WTC11 (cell line): ENCODE measurements at regions not wholly inside any gene's neighbourhood (a gene's known extent, or its start where the extent isn't known, plus 50 kb on each side); places are given as distances from the start of the nearest gene placed in this dataset.

Experiments used
- ATAC-seq: fragments of 200-7000 bp; cut with Tn5 transposase; 2 replicates; pipeline ENCODE4 v1.10.0; 2021; ENCODE audit warnings: mild to moderate bottlenecking, moderate library complexity
- CTCF ChIA-PET: fragments of 300-600 bp; sonication (Branson Sonifier 250); formaldehyde crosslinking; loops from one replicate; lab custom pipeline; 2021; ENCODE audit warnings: antibody characterized with exemption; lab: Charles Lee
- POLR2A ChIA-PET: fragments of 350-600 bp; sonication (Branson Sonifier 250); formaldehyde crosslinking; loops from one replicate; lab custom pipeline; 2021; ENCODE audit warnings: antibody characterized with exemption; lab: Charles Lee
- DNase-seq: peaks from one replicate; pipeline ENCODE4 v3.0.0; 2021; ENCODE audit warnings: low spot score
- H3K27ac Mint-ChIP-seq: 2 replicates; pipeline ENCODE4 v1.8.0; 2021; ENCODE audit warnings: mixed read lengths
- H3K27me3 Mint-ChIP-seq: 2 replicates; pipeline ENCODE4 v1.8.0; 2021; ENCODE audit warnings: low read depth, mild to moderate bottlenecking, moderate library complexity, mixed read lengths
- H3K36me3 Mint-ChIP-seq: 2 replicates; pipeline ENCODE4 v1.8.0; 2021; ENCODE audit warnings: mixed read lengths
- H3K4me1 Mint-ChIP-seq: 2 replicates; pipeline ENCODE4 v1.8.0; 2022; ENCODE audit warnings: mixed read lengths
- H3K4me3 Mint-ChIP-seq: 2 replicates; pipeline ENCODE4 v1.8.0; 2021; ENCODE audit warnings: mild to moderate bottlenecking, moderate library complexity, mixed read lengths
- H3K9me3 Mint-ChIP-seq: 2 replicates; pipeline ENCODE4 v1.8.0; 2021; ENCODE audit warnings: mixed read lengths
- ETV6 ChIP-seq: sonication (generic); formaldehyde crosslinking; IDR thresholded peaks from 2 replicates; pipeline ENCODE4 v1.8.1; 2022; ENCODE audit warnings: mild to moderate bottlenecking, missing genetic modification reagents
- FOXP1 ChIP-seq: sonication (generic); formaldehyde crosslinking; IDR thresholded peaks from 2 replicates; pipeline ENCODE4 v1.8.0; 2022; ENCODE audit warnings: missing genetic modification reagents, mild to moderate bottlenecking, moderate library complexity, borderline replicate concordance
- GTF2I ChIP-seq: fragments of 250-450 bp; sonication (Bioruptor Pico); conservative IDR thresholded peaks from 2 replicates; pipeline ENCODE4 v1.4.0; 2021; ENCODE audit warnings: mild to moderate bottlenecking
- HMGA2 ChIP-seq: fragments of 250-450 bp; sonication (Bioruptor Pico); IDR thresholded peaks from 2 replicates; pipeline ENCODE4 v1.4.0; 2021; ENCODE audit warnings: mild to moderate bottlenecking, moderate library complexity
- JUN ChIP-seq: sonication (generic); formaldehyde crosslinking; IDR thresholded peaks from 2 replicates; pipeline ENCODE4 v1.8.0; 2023; ENCODE audit warnings: mild to moderate bottlenecking, missing genetic modification reagents
- MXD4 ChIP-seq: fragments of 250-450 bp; sonication (Bioruptor Pico); IDR thresholded peaks from 2 replicates; pipeline ENCODE4 v1.8.0; 2021; ENCODE audit warnings: mild to moderate bottlenecking, moderate library complexity, borderline replicate concordance
- NR1H2 ChIP-seq: sonication (generic); formaldehyde crosslinking; IDR thresholded peaks from 2 replicates; pipeline ENCODE4 v1.9.0; 2021; ENCODE audit warnings: mild to moderate bottlenecking, moderate library complexity, missing genetic modification reagents
- RELA ChIP-seq: sonication (generic); formaldehyde crosslinking; IDR thresholded peaks from 2 replicates; pipeline ENCODE4 v1.8.1; 2022; ENCODE audit warnings: missing genetic modification reagents, mild to moderate bottlenecking, borderline replicate concordance
- RORB ChIP-seq: fragments of 250-450 bp; sonication (Bioruptor Pico); IDR thresholded peaks from 2 replicates; pipeline ENCODE4 v1.9.0; 2021; ENCODE audit warnings: mild to moderate bottlenecking
- SOX15 ChIP-seq: fragments of 250-450 bp; sonication (Bioruptor Pico); IDR thresholded peaks from 2 replicates; pipeline ENCODE4 v1.9.0; 2021; ENCODE audit warnings: mild to moderate bottlenecking
- TEAD4 ChIP-seq: sonication (generic); formaldehyde crosslinking; IDR thresholded peaks from 2 replicates; pipeline ENCODE4 v1.8.0; 2022; ENCODE audit warnings: mild to moderate bottlenecking, missing genetic modification reagents
- ZBTB21 ChIP-seq: sonication (generic); formaldehyde crosslinking; IDR thresholded peaks from 2 replicates; pipeline ENCODE4 v1.8.1; 2023; ENCODE audit warnings: mild to moderate bottlenecking, missing genetic modification reagents, borderline replicate concordance
- ZNF138 ChIP-seq: sonication (generic); formaldehyde crosslinking; conservative IDR thresholded peaks from 2 replicates; pipeline ENCODE4 v1.8.1; 2022; ENCODE audit warnings: mild to moderate bottlenecking, moderate library complexity, missing genetic modification reagents
- ZNF219 ChIP-seq: sonication (generic); formaldehyde crosslinking; IDR thresholded peaks from 2 replicates; pipeline ENCODE4 v1.8.0; 2023; ENCODE audit warnings: missing genetic modification reagents, mild to moderate bottlenecking, borderline replicate concordance
- TF ChIP-seq, protein P1 (sequence below): sonication (generic); formaldehyde crosslinking; IDR thresholded peaks from 2 replicates; pipeline ENCODE4 v1.8.0; 2022; ENCODE audit warnings: mild to moderate bottlenecking, missing genetic modification reagents
- TF ChIP-seq, protein P2 (sequence below): fragments of 250-450 bp; sonication (Bioruptor Pico); IDR thresholded peaks from 2 replicates; pipeline ENCODE4 v1.9.0; 2021; ENCODE audit warnings: mild to moderate bottlenecking
- TF ChIP-seq, protein P3 (sequence below): sonication (generic); formaldehyde crosslinking; IDR thresholded peaks from 2 replicates; pipeline ENCODE4 v1.8.1; 2022; ENCODE audit warnings: missing genetic modification reagents, borderline replicate concordance
- TF ChIP-seq, protein P4 (sequence below): sonication (generic); formaldehyde crosslinking; IDR thresholded peaks from 2 replicates; pipeline ENCODE4 v1.8.1; 2022; ENCODE audit warnings: mild to moderate bottlenecking, missing genetic modification reagents, moderate library complexity, borderline replicate concordance
- TF ChIP-seq, protein P5 (sequence below): sonication (generic); formaldehyde crosslinking; IDR thresholded peaks from 2 replicates; pipeline ENCODE4 v1.8.0; 2022; ENCODE audit warnings: mild to moderate bottlenecking, missing genetic modification reagents

DNA sequence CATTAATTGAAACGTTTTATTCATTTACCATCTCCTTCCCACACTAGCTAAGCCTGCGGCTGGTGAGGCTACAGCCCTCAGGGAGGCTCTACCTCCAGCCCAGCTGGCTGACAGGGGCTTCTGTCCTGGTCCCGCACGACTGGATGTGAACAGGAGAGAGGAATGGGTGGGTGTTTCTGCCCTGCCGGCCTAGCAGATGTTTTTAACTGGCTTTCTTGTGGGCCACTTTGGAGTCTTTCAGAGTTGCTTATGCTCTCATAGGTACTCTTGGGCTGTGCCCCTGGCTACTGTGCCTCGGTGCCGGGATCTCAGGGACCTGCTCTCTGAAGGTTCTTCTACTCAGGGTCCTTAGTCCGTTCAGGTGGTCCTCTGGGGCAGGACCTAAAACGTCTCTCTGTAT is 184.3 kb upstream of the TWIST2 start:
- ATAC-seq: no peak
- peaks cover 5% of the 10 kb centered on the region for H3K27me3 Mint-ChIP-seq
- ChIA-PET POLR2A (no interaction called here), CTCF (no interaction called here)
- TF ChIP-seq JUN (no peak), RELA (CRISPR knock-in tag) (no peak), FOXP1 (CRISPR knock-in tag) (no peak), SOX15 (CRISPR knock-in tag) (no peak), GTF2I (CRISPR knock-in tag) (no peak), NR1H2 (CRISPR knock-in tag) (no peak), HMGA2 (no peak)
- TF ChIP-seq, protein P1, sequence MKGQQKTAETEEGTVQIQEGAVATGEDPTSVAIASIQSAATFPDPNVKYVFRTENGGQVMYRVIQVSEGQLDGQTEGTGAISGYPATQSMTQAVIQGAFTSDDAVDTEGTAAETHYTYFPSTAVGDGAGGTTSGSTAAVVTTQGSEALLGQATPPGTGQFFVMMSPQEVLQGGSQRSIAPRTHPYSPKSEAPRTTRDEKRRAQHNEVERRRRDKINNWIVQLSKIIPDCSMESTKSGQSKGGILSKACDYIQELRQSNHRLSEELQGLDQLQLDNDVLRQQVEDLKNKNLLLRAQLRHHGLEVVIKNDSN (CRISPR knock-in tag): no peak
- TF ChIP-seq, protein P2, sequence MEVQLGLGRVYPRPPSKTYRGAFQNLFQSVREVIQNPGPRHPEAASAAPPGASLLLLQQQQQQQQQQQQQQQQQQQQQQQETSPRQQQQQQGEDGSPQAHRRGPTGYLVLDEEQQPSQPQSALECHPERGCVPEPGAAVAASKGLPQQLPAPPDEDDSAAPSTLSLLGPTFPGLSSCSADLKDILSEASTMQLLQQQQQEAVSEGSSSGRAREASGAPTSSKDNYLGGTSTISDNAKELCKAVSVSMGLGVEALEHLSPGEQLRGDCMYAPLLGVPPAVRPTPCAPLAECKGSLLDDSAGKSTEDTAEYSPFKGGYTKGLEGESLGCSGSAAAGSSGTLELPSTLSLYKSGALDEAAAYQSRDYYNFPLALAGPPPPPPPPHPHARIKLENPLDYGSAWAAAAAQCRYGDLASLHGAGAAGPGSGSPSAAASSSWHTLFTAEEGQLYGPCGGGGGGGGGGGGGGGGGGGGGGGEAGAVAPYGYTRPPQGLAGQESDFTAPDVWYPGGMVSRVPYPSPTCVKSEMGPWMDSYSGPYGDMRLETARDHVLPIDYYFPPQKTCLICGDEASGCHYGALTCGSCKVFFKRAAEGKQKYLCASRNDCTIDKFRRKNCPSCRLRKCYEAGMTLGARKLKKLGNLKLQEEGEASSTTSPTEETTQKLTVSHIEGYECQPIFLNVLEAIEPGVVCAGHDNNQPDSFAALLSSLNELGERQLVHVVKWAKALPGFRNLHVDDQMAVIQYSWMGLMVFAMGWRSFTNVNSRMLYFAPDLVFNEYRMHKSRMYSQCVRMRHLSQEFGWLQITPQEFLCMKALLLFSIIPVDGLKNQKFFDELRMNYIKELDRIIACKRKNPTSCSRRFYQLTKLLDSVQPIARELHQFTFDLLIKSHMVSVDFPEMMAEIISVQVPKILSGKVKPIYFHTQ (CRISPR knock-in tag): no peak
- no peak for DNase-seq
- H3K9me3 Mint-ChIP-seq: peaks cover 36% of the 10 kb centered on the region
- no peak overlapping the region for H3K4me3 Mint-ChIP-seq
- no peak overlapping the region for H3K27ac Mint-ChIP-seq
- H3K36me3 Mint-ChIP-seq: no peaks in the 10 kb centered on the region; the same call in 1 of the 2 replicates
- no peaks in the 10 kb centered on the region for H3K4me1 Mint-ChIP-seq

DNA sequence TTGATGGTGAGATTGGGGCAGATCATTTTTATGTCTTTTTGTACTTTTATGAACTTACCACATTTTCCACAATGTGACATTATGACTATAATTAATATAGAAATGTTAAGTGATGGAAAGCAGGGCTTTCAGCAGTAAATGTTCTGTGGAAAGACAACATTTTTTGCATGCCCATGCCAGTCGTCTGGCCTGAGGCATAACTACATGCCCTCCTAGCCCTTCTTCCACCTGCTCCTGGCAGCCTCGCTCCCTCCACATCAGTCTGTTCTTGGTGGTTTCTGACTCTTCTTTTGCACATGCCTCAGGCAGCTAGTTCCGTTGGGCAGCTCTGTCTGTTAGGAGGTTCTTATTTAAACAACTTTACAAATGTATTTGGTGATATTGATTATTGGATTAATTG is 182.0 kb upstream of the TWIST2 start:
- Mint-ChIP-seq H3K4me1 (no peaks in the 10 kb centered on the region), H3K27ac (no peak overlapping the region), H3K27me3 (no peaks in the 10 kb centered on the region; the same call in none of the 2 replicates), H3K9me3 (peaks cover 43% of the 10 kb centered on the region), H3K36me3 (no peaks in the 10 kb centered on the region; the same call in 1 of the 2 replicates), H3K4me3 (no peak overlapping the region)
- CTCF ChIA-PET: no interaction called here
- DNase-seq (no peak), ATAC-seq (no peak)
- TF ChIP-seq, protein P3, sequence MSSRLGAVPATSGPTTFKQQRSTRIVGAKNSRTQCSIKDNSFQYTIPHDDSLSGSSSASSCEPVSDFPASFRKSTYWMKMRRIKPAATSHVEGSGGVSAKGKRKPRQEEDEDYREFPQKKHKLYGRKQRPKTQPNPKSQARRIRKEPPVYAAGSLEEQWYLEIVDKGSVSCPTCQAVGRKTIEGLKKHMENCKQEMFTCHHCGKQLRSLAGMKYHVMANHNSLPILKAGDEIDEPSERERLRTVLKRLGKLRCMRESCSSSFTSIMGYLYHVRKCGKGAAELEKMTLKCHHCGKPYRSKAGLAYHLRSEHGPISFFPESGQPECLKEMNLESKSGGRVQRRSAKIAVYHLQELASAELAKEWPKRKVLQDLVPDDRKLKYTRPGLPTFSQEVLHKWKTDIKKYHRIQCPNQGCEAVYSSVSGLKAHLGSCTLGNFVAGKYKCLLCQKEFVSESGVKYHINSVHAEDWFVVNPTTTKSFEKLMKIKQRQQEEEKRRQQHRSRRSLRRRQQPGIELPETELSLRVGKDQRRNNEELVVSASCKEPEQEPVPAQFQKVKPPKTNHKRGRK (CRISPR knock-in tag): no peak
- TF ChIP-seq MXD4 (CRISPR knock-in tag) (no peak), ETV6 (CRISPR knock-in tag) (no peak), ZNF219 (no peak), TEAD4 (CRISPR knock-in tag) (no peak), ZNF138 (CRISPR knock-in tag) (no peak), ZBTB21 (CRISPR knock-in tag) (no peak), RORB (CRISPR knock-in tag) (no peak)
- TF ChIP-seq, protein P4, sequence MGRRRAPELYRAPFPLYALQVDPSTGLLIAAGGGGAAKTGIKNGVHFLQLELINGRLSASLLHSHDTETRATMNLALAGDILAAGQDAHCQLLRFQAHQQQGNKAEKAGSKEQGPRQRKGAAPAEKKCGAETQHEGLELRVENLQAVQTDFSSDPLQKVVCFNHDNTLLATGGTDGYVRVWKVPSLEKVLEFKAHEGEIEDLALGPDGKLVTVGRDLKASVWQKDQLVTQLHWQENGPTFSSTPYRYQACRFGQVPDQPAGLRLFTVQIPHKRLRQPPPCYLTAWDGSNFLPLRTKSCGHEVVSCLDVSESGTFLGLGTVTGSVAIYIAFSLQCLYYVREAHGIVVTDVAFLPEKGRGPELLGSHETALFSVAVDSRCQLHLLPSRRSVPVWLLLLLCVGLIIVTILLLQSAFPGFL (CRISPR knock-in tag): no peak
- TF ChIP-seq, protein P5, sequence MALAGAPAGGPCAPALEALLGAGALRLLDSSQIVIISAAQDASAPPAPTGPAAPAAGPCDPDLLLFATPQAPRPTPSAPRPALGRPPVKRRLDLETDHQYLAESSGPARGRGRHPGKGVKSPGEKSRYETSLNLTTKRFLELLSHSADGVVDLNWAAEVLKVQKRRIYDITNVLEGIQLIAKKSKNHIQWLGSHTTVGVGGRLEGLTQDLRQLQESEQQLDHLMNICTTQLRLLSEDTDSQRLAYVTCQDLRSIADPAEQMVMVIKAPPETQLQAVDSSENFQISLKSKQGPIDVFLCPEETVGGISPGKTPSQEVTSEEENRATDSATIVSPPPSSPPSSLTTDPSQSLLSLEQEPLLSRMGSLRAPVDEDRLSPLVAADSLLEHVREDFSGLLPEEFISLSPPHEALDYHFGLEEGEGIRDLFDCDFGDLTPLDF (CRISPR knock-in tag): no peak
- TF ChIP-seq, all 79 proteins: peak for 0
- POLR2A ChIA-PET: no interaction called here
